SK-N-SH (cell line): ENCODE measurements at regions not wholly inside any gene's neighbourhood (a gene's known extent, or its start where the extent isn't known, plus 50 kb on each side); places are given as distances from the start of the nearest gene placed in this dataset.

Experiments
- FOXM1 ChIP-seq: IDR thresholded peaks from 2 replicates; pipeline ENCODE4 v1.4.0; 2012; ENCODE audit warnings: low read depth, mild to moderate bottlenecking
- GATA2 ChIP-seq: sonication (generic); formaldehyde crosslinking; IDR thresholded peaks from 2 replicates; pipeline ENCODE4 v1.5.0; 2020; ENCODE audit warnings: mild to moderate bottlenecking, missing genetic modification reagents
- RAD21 ChIP-seq: IDR thresholded peaks from 2 replicates; pipeline ENCODE4 v1.6.1; 2012; ENCODE audit warnings: mild to moderate bottlenecking, low read length
- RCOR1 ChIP-seq: fragments of 150-350 bp; IDR thresholded peaks from 2 replicates; pipeline ENCODE4 v1.6.1; 2017; ENCODE audit warnings: antibody characterized with exemption, low read length
- REST ChIP-seq: IDR thresholded peaks from 2 replicates; pipeline ENCODE4 v1.6.1; 2012; ENCODE audit warnings: mild to moderate bottlenecking, low read depth, low read length, moderate library complexity
- RXRA ChIP-seq: IDR thresholded peaks from 2 replicates; pipeline ENCODE4 v1.4.0; 2012; ENCODE audit warnings: low read depth, mild to moderate bottlenecking, borderline replicate concordance
- TCF12 ChIP-seq: IDR thresholded peaks from 2 replicates; pipeline ENCODE4 v1.4.0; 2012
- TF ChIP-seq, protein P1 (sequence below): fragments of 200-600 bp; sonication (generic); IDR thresholded peaks from 2 replicates; pipeline ENCODE4 v1.6.1; 2017; ENCODE audit warnings: antibody characterized with exemption, mild to moderate bottlenecking, moderate library complexity

DNA sequence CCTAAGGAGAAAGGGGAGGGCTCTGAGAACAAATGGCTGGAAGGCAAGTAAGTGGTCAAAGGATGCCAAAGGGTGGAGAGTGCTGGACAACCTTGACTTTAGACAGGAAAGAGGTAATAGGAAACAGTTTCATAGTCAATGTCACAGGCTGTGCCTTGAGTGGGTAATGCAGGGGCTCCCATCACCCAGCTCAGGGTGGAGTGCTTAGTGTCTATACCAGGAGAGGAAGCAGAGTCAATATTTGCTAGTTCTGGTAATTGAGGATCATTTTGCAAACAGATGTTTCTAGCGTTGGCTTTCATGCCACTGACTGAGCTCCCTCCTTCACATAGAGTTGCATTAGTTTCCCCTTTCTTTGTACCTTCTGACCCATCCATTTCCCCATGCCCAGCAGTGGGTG is 64.6 kb upstream of the KL start:
- TF ChIP-seq, protein P1, sequence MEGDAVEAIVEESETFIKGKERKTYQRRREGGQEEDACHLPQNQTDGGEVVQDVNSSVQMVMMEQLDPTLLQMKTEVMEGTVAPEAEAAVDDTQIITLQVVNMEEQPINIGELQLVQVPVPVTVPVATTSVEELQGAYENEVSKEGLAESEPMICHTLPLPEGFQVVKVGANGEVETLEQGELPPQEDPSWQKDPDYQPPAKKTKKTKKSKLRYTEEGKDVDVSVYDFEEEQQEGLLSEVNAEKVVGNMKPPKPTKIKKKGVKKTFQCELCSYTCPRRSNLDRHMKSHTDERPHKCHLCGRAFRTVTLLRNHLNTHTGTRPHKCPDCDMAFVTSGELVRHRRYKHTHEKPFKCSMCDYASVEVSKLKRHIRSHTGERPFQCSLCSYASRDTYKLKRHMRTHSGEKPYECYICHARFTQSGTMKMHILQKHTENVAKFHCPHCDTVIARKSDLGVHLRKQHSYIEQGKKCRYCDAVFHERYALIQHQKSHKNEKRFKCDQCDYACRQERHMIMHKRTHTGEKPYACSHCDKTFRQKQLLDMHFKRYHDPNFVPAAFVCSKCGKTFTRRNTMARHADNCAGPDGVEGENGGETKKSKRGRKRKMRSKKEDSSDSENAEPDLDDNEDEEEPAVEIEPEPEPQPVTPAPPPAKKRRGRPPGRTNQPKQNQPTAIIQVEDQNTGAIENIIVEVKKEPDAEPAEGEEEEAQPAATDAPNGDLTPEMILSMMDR = no peak
- TF ChIP-seq RAD21 (no peak), RXRA (no peak), REST (no peak), TCF12 (no peak), GATA2 (CRISPR knock-in tag) (no peak), FOXM1 (no peak), RCOR1 (no peak)
